A549 (cell line): ENCODE measurements at regions not wholly inside any gene's neighbourhood (a gene's known extent, or its start where the extent isn't known, plus 50 kb on each side); places are given as distances from the start of the nearest gene placed in this dataset.

Experiments used
- ATAC-seq, 2 experiments: fragments of 200-7000 bp in 1 of 2; fragments of >200 bp in 1 of 2; cut with Nextera tagmentation in 1 of 2; cut with Tn5 transposase in 1 of 2; 3 replicates each; pipeline versions ENCODE4 v1.8.0 to v1.9.1; 2018 to 2020; ENCODE audit warnings: mild to moderate bottlenecking in 1 of 2, moderate library complexity in 1 of 2
- CTCF ChIA-PET: fragments of 300-600 bp; sonication (Branson Sonifier 250); formaldehyde crosslinking; extraction: SDS; loops from one replicate; lab custom pipeline; 2021; ENCODE audit warnings: antibody characterized with exemption, inconsistent platforms; lab: Yijun Ruan, JAX
- POLR2A ChIA-PET: fragments of 350-600 bp; formaldehyde crosslinking; extraction: SDS; loops from one replicate; lab custom pipeline; 2021; ENCODE audit warnings: antibody characterized with exemption, inconsistent platforms; lab: Yijun Ruan, JAX
- DNase-seq, 2 experiments: peaks; one replicate each; pipeline versions ENCODE4 v3.0.0 to v3.0.0-alpha.2; 2011 to 2016; ENCODE audit warnings: low read depth in 1 of 2, low spot score in 1 of 2
- FAIRE-seq: peaks from 2 replicates; lab custom pipeline; 2011; peaks lifted over from hg19 to GRCh38; lab: Jason Lieb, UNC
- H3K27ac ChIP-seq, 2 experiments: fragments of >200 bp; sonication (Bioruptor Twin); formaldehyde crosslinking; 3 replicates each; pipeline ENCODE4 v1.5.1; 2016 to 2017
- H3K4me1 ChIP-seq: fragments of >200 bp; sonication (Bioruptor Twin); formaldehyde crosslinking; 3 replicates; pipeline ENCODE4 v1.6.1; 2016
- H3K4me2 ChIP-seq: fragments of >200 bp; sonication (Bioruptor Twin); formaldehyde crosslinking; 3 replicates; pipeline ENCODE4 v1.6.1; 2016
- H3K4me3 ChIP-seq: fragments of >200 bp; sonication (Bioruptor Twin); formaldehyde crosslinking; 3 replicates; pipeline ENCODE4 v1.5.1; 2016
- H3K9me3 ChIP-seq: fragments of >200 bp; sonication (Bioruptor Twin); formaldehyde crosslinking; 3 replicates; pipeline ENCODE4 v1.6.1; 2016
- BHLHE40 ChIP-seq: IDR thresholded peaks from 2 replicates; pipeline ENCODE4 v1.6.1; 2012; ENCODE audit warnings: low read depth, low read length, inconsistent platforms
- CBX8 ChIP-seq: fragments of 200-600 bp; sonication (generic); IDR thresholded peaks from 2 replicates; pipeline ENCODE4 v1.6.1; 2016
- CEBPB ChIP-seq, 2 experiments: fragments of >200 bp in 1 of 2; sonication (Bioruptor Twin) in 1 of 2; formaldehyde crosslinking in 1 of 2; IDR thresholded peaks; 2 replicates each; pipeline ENCODE4 v1.6.1; 2012 to 2016
- EHMT2 ChIP-seq: fragments of 200-600 bp; sonication (generic); IDR thresholded peaks from 2 replicates; pipeline ENCODE4 v1.6.1; 2016; ENCODE audit warnings: antibody characterized with exemption, low read depth, mild to moderate bottlenecking, moderate library complexity
- EP300 ChIP-seq, 2 experiments: fragments of >200 bp; sonication (Bioruptor Twin); formaldehyde crosslinking; IDR thresholded peaks; 2 replicates in 1 of 2; 3 replicates in 1 of 2; pipeline ENCODE4 v1.6.1; 2016 to 2017
- FOSL2 ChIP-seq, 2 experiments: fragments of 450-650 bp in 1 of 2; fragments of >200 bp in 1 of 2; sonication (Bioruptor Twin) in 1 of 2; formaldehyde crosslinking; IDR thresholded peaks; 2 replicates each; pipeline versions ENCODE4 v1.5.0 to v1.6.1; 2016 to 2020; ENCODE audit warnings: mild to moderate bottlenecking in 1 of 2, moderate library complexity in 1 of 2
- FOXS1 ChIP-seq: fragments of 250-450 bp; sonication (Bioruptor Pico); IDR thresholded peaks from 2 replicates; pipeline ENCODE4 v1.5.0; 2020; ENCODE audit warnings: mild to moderate bottlenecking, moderate library complexity
- GATA3 ChIP-seq: IDR thresholded peaks from 2 replicates; pipeline ENCODE4 v1.6.1; 2012; ENCODE audit warnings: borderline replicate concordance
- HES2 ChIP-seq: fragments of >200 bp; sonication (Bioruptor Twin); formaldehyde crosslinking; IDR thresholded peaks from 2 replicates; pipeline ENCODE4 v1.6.1; 2016
- HEYL ChIP-seq: fragments of 250-450 bp; sonication (Bioruptor Pico); IDR thresholded peaks from 2 replicates; pipeline ENCODE4 v1.8.0; 2021; ENCODE audit warnings: mild to moderate bottlenecking, moderate library complexity
- HMGXB4 ChIP-seq: fragments of 250-450 bp; sonication (Bioruptor Pico); IDR thresholded peaks from 2 replicates; pipeline ENCODE4 v1.5.0; 2021; ENCODE audit warnings: mild to moderate bottlenecking, moderate library complexity, borderline replicate concordance
- HOXB13 ChIP-seq: fragments of 250-450 bp; sonication (Bioruptor Pico); IDR thresholded peaks from 2 replicates; pipeline ENCODE4 v1.5.0; 2020; ENCODE audit warnings: low read depth, mild to moderate bottlenecking, moderate library complexity
- HOXB5 ChIP-seq: fragments of 250-450 bp; sonication (Bioruptor Pico); IDR thresholded peaks from 2 replicates; pipeline ENCODE4 v1.5.0; 2020; ENCODE audit warnings: mild to moderate bottlenecking, moderate library complexity
- JUN ChIP-seq, 2 experiments: fragments of >200 bp; sonication (Bioruptor Twin); formaldehyde crosslinking; IDR thresholded peaks; 2 replicates in 1 of 2; 3 replicates in 1 of 2; pipeline ENCODE4 v1.6.1; 2016 to 2017
- NR3C1 ChIP-seq: fragments of >200 bp; sonication (Bioruptor Twin); formaldehyde crosslinking; IDR thresholded peaks from 3 replicates; pipeline ENCODE4 v1.6.1; 2017
- RARB ChIP-seq: fragments of 250-450 bp; sonication (Bioruptor Pico); IDR thresholded peaks from 2 replicates; pipeline ENCODE4 v1.8.0; 2021; ENCODE audit warnings: mild to moderate bottlenecking, moderate library complexity
- RCOR1 ChIP-seq: fragments of 150-350 bp; IDR thresholded peaks from 2 replicates; pipeline ENCODE4 v1.6.1; 2014; ENCODE audit warnings: antibody characterized with exemption, low read length, low read depth
- REST ChIP-seq: fragments of 200-600 bp; sonication (generic); IDR thresholded peaks from 2 replicates; pipeline ENCODE4 v1.6.1; 2016; ENCODE audit warnings: antibody characterized with exemption, mild to moderate bottlenecking, moderate library complexity
- RFX5 ChIP-seq: fragments of 450-650 bp; IDR thresholded peaks from 2 replicates; pipeline ENCODE4 v1.7.1; 2014; ENCODE audit warnings: antibody characterized with exemption, mild to moderate bottlenecking, moderate library complexity
- RNF2 ChIP-seq: fragments of 200-600 bp; sonication (generic); IDR thresholded peaks from 2 replicates; pipeline ENCODE4 v1.6.1; 2016; ENCODE audit warnings: low read depth, mild to moderate bottlenecking, antibody characterized with exemption, moderate library complexity, borderline replicate concordance
- SREBF2 ChIP-seq: fragments of 450-650 bp; IDR thresholded peaks from 2 replicates; pipeline ENCODE4 v1.6.1; 2014; ENCODE audit warnings: mild to moderate bottlenecking, moderate library complexity
- TFCP2L1 ChIP-seq: fragments of 250-450 bp; sonication (Bioruptor Pico); IDR thresholded peaks from 2 replicates; pipeline ENCODE4 v1.5.0; 2021; ENCODE audit warnings: mild to moderate bottlenecking
- ZC3H11A ChIP-seq: fragments of 450-650 bp; IDR thresholded peaks from 2 replicates; pipeline ENCODE4 v1.6.1; 2014; ENCODE audit warnings: antibody characterized with exemption, mild to moderate bottlenecking
- WGBS: methylation state at CpG from one replicate; pipeline ENCODE4 v1.1.6; 2017; ENCODE audit errors: missing lambda C conversion rate; 5-methylcytosine and 5-hydroxymethylcytosine counted together

- Histone ChIP-seq H3K4me1 (no peaks in the 10 kb centered on the region), H3K27ac (no peak overlapping the region), H3K4me3 (no peak overlapping the region), H3K4me2 (no peak overlapping the region), H3K9me3 (no peaks in the 10 kb centered on the region)
- TF ChIP-seq FOXS1 (CRISPR knock-in tag) (no peak), CBX8 (no peak), NR3C1 (no peak), RNF2 (no peak), JUN (IDR thresholded peaks at IDR 0.05) (no peak), HEYL (CRISPR knock-in tag) (no peak), GATA3 (no peak), HES2 (no peak), SREBF2 (no peak), BHLHE40 (no peak), RCOR1 (no peak)
- ChIA-PET CTCF (no interaction called here), POLR2A (no interaction called here)
- FAIRE-seq (no peak), ATAC-seq (no peak), DNase-seq (no peak)
- WGBS: 51% methylated on average over 11 of the region's 16 CpGs
These were observed 500.2 kb upstream of the SALL3 start for GRCh38 chr18:78479443-78479842.

- DNase-seq: no peak
- H3K4me1 ChIP-seq: no peaks in the 10 kb centered on the region
- CTCF ChIA-PET: no interaction called here
- H3K4me2 ChIP-seq: no peak overlapping the region
- H3K9me3 ChIP-seq: no peaks in the 10 kb centered on the region
- no peak for ATAC-seq
- no peak for FAIRE-seq
- POLR2A ChIA-PET: no interaction called here
- TF ChIP-seq HOXB13 (CRISPR knock-in tag): no peak
- TF ChIP-seq CEBPB (IDR thresholded peaks at IDR 0.05): no peak
- TF ChIP-seq RARB: no peak
- no peak for TF ChIP-seq HOXB5 (CRISPR knock-in tag)
- no peak for TF ChIP-seq GATA3
- no peak for TF ChIP-seq EHMT2
- TF ChIP-seq BHLHE40: no peak
- TF ChIP-seq RFX5: no peak
- no peak for TF ChIP-seq HMGXB4
- no peak for TF ChIP-seq REST
- no peak for TF ChIP-seq FOSL2 (IDR thresholded peaks at IDR 0.05)
- TF ChIP-seq FOSL2 (CRISPR knock-in tag; IDR thresholded peaks at IDR 0.05): no peak
- TF ChIP-seq SREBF2: no peak
- TF ChIP-seq EP300 (IDR thresholded peaks at IDR 0.05): no peak
- TF ChIP-seq ZC3H11A: no peak
- no peak for TF ChIP-seq TFCP2L1
- no peak overlapping the region for H3K4me3 ChIP-seq
- WGBS: 26% methylated on average over 31 of the region's 31 CpGs
- no peak overlapping the region for H3K27ac ChIP-seq
These were observed 499.2 kb upstream of the SALL3 start for GRCh38 chr18:78480262-78481054.
